GM18868 (cell line): ENCODE measurements at regions not wholly inside any gene's neighbourhood (a gene's known extent, or its start where the extent isn't known, plus 50 kb on each side); places are given as distances from the start of the nearest gene placed in this dataset.

Experiments
- ATAC-seq: cut with Tn5 transposase; IDR thresholded peaks from one replicate; pipeline ENCODE4 v1.9.1; 2021; ENCODE audit warnings: mild to moderate bottlenecking, moderate library complexity; ENCODE audit not compliant: unreplicated experiment

- no peak for ATAC-seq
These were observed 111.9 kb upstream of the IQCM start for GRCh38 chr4:149927514-149927913.

GRCh38 chr4:149928507-149928906 is 112.9 kb upstream of the IQCM start:
- no peak for ATAC-seq

- no peak for ATAC-seq
These were observed 115.8 kb upstream of the IQCM start for GRCh38 chr4:149931431-149931830.

- ATAC-seq = no peak
These were observed 116.5 kb upstream of the IQCM start for GRCh38 chr4:149932188-149932587.

GRCh38 chr4:149933120-149933519 is 117.5 kb upstream of the IQCM start:
- ATAC-seq = no peak

GRCh38 chr4:149933883-149934282 is 118.2 kb upstream of the IQCM start:
- no peak for ATAC-seq

GRCh38 chr4:149949381-149949780 is 128.9 kb upstream of the DCLK2 start:
- ATAC-seq = no peak

GRCh38 chr4:149951152-149951900 is 126.9 kb upstream of the DCLK2 start:
- no peak for ATAC-seq

GRCh38 chr4:149952101-149952500 is 126.1 kb upstream of the DCLK2 start:
- no peak for ATAC-seq

GRCh38 chr4:149952716-149953115 is 125.5 kb upstream of the DCLK2 start:
- ATAC-seq = no peak

- no peak for ATAC-seq
These were observed 122.4 kb upstream of the DCLK2 start for GRCh38 chr4:149955780-149956390.

GRCh38 chr4:149956678-149957077 is 121.6 kb upstream of the DCLK2 start:
- ATAC-seq = no peak

- no peak for ATAC-seq
These were observed 116.2 kb upstream of the DCLK2 start for GRCh38 chr4:149961876-149962597.

GRCh38 chr4:149964001-149964796 is 114.0 kb upstream of the DCLK2 start:
- ATAC-seq = no peak

GRCh38 chr4:149965206-149965605 is 113.0 kb upstream of the DCLK2 start:
- ATAC-seq = no peak

- ATAC-seq = no peak
These were observed 105.8 kb upstream of the DCLK2 start for GRCh38 chr4:149972407-149972806.

GRCh38 chr4:149973181-149973580 is 105.1 kb upstream of the DCLK2 start:
- ATAC-seq = no peak

- ATAC-seq = no peak
These were observed 103.1 kb upstream of the DCLK2 start for GRCh38 chr4:149975172-149975571.

- peak; percentile 63 for ATAC-seq
These were observed 98.0 kb upstream of the DCLK2 start for GRCh38 chr4:149980121-149980682.

GRCh38 chr4:149980941-149981340 is 97.3 kb upstream of the DCLK2 start:
- ATAC-seq = peak; percentile 88

GRCh38 chr4:149983401-149983800 is 94.8 kb upstream of the DCLK2 start:
- ATAC-seq = no peak
